ENCODE measurements at regions not wholly inside any gene's neighbourhood (a gene's known extent, or its start where the extent isn't known, plus 50 kb on each side); places are given as distances from the start of the nearest gene placed in this dataset.

- TF ChIP-seq CTCF (IDR thresholded peaks at IDR 0.05) (no peak), POLR2A (IDR thresholded peaks at IDR 0.05) (no peak)
Observed at GRCh38 chr13:97757807-97758206, 195.7 kb upstream of the IPO5 start.

All from vagina (tissue), 2 donors.